ENCODE measurements at regions not wholly inside any gene's neighbourhood (a gene's known extent, or its start where the extent isn't known, plus 50 kb on each side); places are given as distances from the start of the nearest gene placed in this dataset.

DNA sequence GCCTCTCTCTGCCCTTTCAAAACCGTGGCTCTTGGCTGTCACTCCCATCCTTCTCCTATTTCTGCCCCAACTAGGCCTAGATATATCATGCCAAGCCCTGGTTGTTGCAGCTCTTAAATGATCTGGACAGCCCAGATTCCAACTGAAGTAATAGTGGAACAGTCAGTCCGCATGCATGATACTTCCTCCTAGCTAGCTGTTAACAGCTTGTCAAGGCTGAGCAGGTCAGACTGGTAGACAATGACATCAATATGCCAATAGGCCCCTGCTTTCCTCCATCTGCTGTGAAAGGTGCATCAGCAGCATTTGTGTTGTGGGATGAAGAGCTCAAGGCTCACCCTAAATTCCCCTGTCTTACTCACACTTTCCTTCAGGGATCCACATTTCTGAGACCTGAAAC, 527.7 kb upstream of the TGFBR2 start:
- no peak overlapping the region for H3K4me3 ChIP-seq (ENCODE audit: low read depth in 1 of 2, low read length in 1 of 2)
- TF ChIP-seq, protein P1, sequence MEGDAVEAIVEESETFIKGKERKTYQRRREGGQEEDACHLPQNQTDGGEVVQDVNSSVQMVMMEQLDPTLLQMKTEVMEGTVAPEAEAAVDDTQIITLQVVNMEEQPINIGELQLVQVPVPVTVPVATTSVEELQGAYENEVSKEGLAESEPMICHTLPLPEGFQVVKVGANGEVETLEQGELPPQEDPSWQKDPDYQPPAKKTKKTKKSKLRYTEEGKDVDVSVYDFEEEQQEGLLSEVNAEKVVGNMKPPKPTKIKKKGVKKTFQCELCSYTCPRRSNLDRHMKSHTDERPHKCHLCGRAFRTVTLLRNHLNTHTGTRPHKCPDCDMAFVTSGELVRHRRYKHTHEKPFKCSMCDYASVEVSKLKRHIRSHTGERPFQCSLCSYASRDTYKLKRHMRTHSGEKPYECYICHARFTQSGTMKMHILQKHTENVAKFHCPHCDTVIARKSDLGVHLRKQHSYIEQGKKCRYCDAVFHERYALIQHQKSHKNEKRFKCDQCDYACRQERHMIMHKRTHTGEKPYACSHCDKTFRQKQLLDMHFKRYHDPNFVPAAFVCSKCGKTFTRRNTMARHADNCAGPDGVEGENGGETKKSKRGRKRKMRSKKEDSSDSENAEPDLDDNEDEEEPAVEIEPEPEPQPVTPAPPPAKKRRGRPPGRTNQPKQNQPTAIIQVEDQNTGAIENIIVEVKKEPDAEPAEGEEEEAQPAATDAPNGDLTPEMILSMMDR (IDR thresholded peaks at IDR 0.05) = no peak
- no peaks in the 10 kb centered on the region for H3K9me3 ChIP-seq
- H3K4me1 ChIP-seq (ENCODE audit: control insufficient read depth in 1 of 2, insufficient read depth in 1 of 2, low read depth in 1 of 2, low read length in 1 of 2) = no peaks in the 10 kb centered on the region
- H3K36me3 ChIP-seq = no peaks in the 10 kb centered on the region
- H3K27ac ChIP-seq = no peak overlapping the region
- H3K27me3 ChIP-seq = no peaks in the 10 kb centered on the region

DNA sequence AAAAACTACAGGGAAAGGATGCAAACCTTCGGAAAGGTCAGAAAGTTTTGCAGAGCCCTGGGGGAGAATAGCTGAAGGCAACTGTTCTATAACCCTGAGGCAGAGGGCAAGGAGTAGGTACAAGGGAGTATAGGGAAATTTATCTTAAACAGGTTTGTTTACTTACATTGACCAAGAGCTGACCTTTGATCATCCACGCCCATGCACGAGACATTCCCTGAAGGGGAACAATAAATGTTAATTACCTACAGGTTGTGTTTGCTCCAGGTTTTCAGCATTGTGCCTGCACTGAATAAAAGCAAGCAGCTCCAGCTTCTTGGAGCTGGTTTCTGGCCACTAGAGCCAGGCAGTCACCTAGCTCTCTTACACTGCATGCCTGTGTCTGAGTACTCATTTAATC, 524.5 kb upstream of the TGFBR2 start:
- Histone ChIP-seq H3K27me3 (no peaks in the 10 kb centered on the region), H3K27ac (no peak overlapping the region), H3K4me3 (ENCODE audit: low read depth in 1 of 2, low read length in 1 of 2) (no peak overlapping the region), H3K9me3 (no peaks in the 10 kb centered on the region), H3K36me3 (no peaks in the 10 kb centered on the region), H3K4me1 (ENCODE audit: control insufficient read depth in 1 of 2, insufficient read depth in 1 of 2, low read depth in 1 of 2, low read length in 1 of 2) (no peaks in the 10 kb centered on the region)
- TF ChIP-seq, protein P1 (IDR thresholded peaks at IDR 0.05) = no peak

DNA sequence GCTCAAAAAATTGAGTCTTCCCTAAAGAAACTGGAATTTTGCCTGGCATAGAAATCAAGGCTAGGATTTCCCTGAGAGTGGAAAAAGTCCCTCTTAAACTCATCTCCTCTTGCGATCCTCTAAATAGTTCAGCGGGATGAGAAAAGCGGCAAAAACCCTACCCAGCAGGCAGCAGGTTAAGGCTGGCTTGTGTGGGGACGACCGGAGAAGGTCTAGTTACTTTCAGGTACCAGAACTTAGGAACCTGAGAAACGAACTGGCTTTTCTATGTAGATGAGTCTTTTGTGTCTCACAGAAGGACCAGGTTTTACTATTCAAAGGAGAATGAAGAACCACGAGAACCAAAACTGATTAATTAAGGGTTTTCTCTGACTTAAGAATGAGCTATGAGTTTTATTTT, 523.7 kb upstream of the TGFBR2 start:
- TF ChIP-seq, protein P1 (IDR thresholded peaks at IDR 0.05) = no peak
- Histone ChIP-seq H3K27ac (no peak overlapping the region), H3K4me3 (ENCODE audit: low read depth in 1 of 2, low read length in 1 of 2) (no peak overlapping the region), H3K4me1 (ENCODE audit: control insufficient read depth in 1 of 2, insufficient read depth in 1 of 2, low read depth in 1 of 2, low read length in 1 of 2) (no peaks in the 10 kb centered on the region), H3K27me3 (no peaks in the 10 kb centered on the region), H3K36me3 (no peaks in the 10 kb centered on the region), H3K9me3 (no peaks in the 10 kb centered on the region)

DNA sequence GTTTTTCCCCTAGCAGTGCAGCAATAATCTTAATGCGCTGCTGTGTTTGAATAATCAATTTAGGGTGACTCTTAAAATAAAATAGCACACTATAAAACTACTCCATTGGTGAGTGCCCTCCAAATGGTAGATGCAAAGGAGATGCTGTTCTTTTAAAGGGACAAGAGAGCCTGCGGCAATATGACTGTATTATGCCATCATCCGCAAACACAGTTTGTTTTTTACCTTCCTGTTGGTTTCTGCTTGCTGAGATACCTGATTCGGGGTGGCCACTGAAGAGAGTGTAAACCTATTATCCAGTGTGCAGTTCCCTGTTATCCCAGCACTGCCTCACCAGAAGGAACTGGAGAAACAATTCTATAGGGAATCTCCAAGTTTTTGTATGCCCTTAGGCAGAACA, 523.1 kb upstream of the TGFBR2 start:
- TF ChIP-seq, protein P1 (IDR thresholded peaks at IDR 0.05) = no peak
- no peak overlapping the region for H3K4me3 ChIP-seq (ENCODE audit: low read depth in 1 of 2, low read length in 1 of 2)
- H3K9me3 ChIP-seq = no peaks in the 10 kb centered on the region
- no peaks in the 10 kb centered on the region for H3K36me3 ChIP-seq
- peaks cover 0 to 1% of the 10 kb centered on the region in 2 experiments for H3K4me1 ChIP-seq (ENCODE audit: control insufficient read depth in 1 of 2, insufficient read depth in 1 of 2, low read depth in 1 of 2, low read length in 1 of 2)
- H3K27me3 ChIP-seq = no peaks in the 10 kb centered on the region
- H3K27ac ChIP-seq = no peak overlapping the region

DNA sequence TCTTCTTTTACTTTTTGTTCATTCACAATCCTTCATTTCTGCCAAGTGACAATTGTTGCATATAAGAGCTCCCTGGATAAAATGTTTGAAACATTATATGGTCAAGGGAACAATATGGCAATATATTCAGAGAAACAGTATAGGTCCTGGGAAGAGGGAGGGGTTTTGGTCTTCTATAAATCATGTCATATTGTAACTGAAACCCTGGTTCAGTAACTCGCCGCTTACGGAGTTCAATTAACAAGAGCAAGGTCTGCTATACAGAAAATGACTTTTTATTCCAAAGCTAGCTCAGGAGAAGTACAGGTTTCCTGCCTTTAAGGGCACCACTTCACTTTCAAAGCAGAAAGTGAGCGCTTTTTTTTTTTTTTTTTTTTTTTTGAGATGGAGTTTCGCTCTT, 522.1 kb upstream of the TGFBR2 start:
- H3K9me3 ChIP-seq = no peaks in the 10 kb centered on the region
- no peak overlapping the region for H3K27ac ChIP-seq
- H3K36me3 ChIP-seq = no peaks in the 10 kb centered on the region
- H3K27me3 ChIP-seq = no peaks in the 10 kb centered on the region
- TF ChIP-seq, protein P1 (IDR thresholded peaks at IDR 0.05) = no peak
- peaks cover 9 to 11% of the 10 kb centered on the region in 2 experiments for H3K4me1 ChIP-seq (ENCODE audit: control insufficient read depth in 1 of 2, insufficient read depth in 1 of 2, low read depth in 1 of 2, low read length in 1 of 2)
- H3K4me3 ChIP-seq (ENCODE audit: low read depth in 1 of 2, low read length in 1 of 2) = no peak overlapping the region

DNA sequence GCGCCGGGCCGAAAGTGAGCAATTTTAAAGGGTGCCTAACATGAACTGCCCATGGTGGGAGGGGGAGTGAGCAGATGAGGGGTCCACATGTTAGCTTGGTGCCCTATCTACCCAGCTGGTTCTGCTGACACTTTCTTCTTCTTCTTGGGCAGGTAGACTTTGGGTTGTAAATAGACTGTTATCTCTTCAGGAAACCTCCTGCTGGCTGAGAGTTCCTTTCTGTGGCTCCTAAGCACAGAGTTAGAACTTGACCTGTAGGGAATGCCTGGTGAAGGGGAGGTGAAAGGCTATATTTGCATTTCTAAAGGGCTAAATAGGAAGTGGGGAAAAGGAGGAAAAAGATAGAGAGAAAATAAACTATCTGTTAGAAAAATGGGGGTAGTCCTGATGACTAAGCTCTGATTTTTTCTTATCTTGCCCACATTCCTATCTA, 521.4 kb upstream of the TGFBR2 start:
- no peak overlapping the region for H3K27ac ChIP-seq
- no peak overlapping the region for H3K4me3 ChIP-seq (ENCODE audit: low read depth in 1 of 2, low read length in 1 of 2)
- TF ChIP-seq, protein P1 (IDR thresholded peaks at IDR 0.05) = no peak

More for the DNA sequence above, 521.4 kb upstream of the TGFBR2 start:
- Histone ChIP-seq H3K4me1 (ENCODE audit: control insufficient read depth in 1 of 2, insufficient read depth in 1 of 2, low read depth in 1 of 2, low read length in 1 of 2) (peaks cover 13 to 18% of the 10 kb centered on the region in 2 experiments), H3K27me3 (no peaks in the 10 kb centered on the region), H3K36me3 (no peaks in the 10 kb centered on the region), H3K9me3 (no peaks in the 10 kb centered on the region)
